ENCODE measurements at regions not wholly inside any gene's neighbourhood (a gene's known extent, or its start where the extent isn't known, plus 50 kb on each side); places are given as distances from the start of the nearest gene placed in this dataset.
"Not testable (repeated sequence)": the region's sequence is repeated elsewhere in the genome, so short reads cannot be mapped to it uniquely, and the experiment has no call there.

DNA sequence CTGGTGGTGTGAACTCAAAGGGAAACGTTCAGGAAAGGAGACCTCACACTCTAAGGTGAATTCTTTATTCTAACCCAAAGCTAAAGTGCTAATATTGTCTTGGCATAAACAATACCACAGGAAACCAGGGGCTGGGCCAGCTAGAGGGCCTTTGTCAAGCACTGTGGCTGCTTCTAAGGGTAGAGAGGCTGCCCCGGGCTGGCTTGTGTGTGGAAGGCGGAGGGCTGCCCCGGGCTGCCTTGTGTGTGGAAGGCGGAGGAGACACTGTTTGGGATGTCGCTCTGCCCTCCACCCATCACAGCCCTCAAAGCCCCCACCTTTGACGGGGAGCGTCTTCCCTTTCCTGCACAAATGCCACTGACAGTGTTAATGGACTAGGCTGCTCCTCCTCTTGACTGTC lies 216.8 kb downstream of the TOMM20 start:
- Histone ChIP-seq H3K4me1 (peaks cover 0 to 37% (median 24%) of the 10 kb centered on the region in 4 donors), H3K9me3 (no peaks in the 10 kb centered on the region), H3K27ac (peak overlapping the region in 3 of 4 donors; percentile 7 to 73 (median 65)), H3K27me3 (no peaks in the 10 kb centered on the region), H3K36me3 (no peaks in the 10 kb centered on the region), H3K4me3 (no peak overlapping the region)
- 66 to 79% methylated on average over 8 of the region's 8 CpGs for WGBS, 2 donors
- TF ChIP-seq, protein P1, sequence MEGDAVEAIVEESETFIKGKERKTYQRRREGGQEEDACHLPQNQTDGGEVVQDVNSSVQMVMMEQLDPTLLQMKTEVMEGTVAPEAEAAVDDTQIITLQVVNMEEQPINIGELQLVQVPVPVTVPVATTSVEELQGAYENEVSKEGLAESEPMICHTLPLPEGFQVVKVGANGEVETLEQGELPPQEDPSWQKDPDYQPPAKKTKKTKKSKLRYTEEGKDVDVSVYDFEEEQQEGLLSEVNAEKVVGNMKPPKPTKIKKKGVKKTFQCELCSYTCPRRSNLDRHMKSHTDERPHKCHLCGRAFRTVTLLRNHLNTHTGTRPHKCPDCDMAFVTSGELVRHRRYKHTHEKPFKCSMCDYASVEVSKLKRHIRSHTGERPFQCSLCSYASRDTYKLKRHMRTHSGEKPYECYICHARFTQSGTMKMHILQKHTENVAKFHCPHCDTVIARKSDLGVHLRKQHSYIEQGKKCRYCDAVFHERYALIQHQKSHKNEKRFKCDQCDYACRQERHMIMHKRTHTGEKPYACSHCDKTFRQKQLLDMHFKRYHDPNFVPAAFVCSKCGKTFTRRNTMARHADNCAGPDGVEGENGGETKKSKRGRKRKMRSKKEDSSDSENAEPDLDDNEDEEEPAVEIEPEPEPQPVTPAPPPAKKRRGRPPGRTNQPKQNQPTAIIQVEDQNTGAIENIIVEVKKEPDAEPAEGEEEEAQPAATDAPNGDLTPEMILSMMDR (IDR thresholded peaks at IDR 0.05), result no peak
- TF ChIP-seq POLR2AphosphoS5 (IDR thresholded peaks at IDR 0.05) (no peak), EP300 (IDR thresholded peaks at IDR 0.05) (no peak), POLR2A (IDR thresholded peaks at IDR 0.05) (no peak)
- DNase-seq, result peak; percentile 64
- intact Hi-C loops (cut with DNase I), result loop anchor here (10.0 kb wide), 1 partner anchor 87 kb away; no protein-coding TSS in a partner anchor

DNA sequence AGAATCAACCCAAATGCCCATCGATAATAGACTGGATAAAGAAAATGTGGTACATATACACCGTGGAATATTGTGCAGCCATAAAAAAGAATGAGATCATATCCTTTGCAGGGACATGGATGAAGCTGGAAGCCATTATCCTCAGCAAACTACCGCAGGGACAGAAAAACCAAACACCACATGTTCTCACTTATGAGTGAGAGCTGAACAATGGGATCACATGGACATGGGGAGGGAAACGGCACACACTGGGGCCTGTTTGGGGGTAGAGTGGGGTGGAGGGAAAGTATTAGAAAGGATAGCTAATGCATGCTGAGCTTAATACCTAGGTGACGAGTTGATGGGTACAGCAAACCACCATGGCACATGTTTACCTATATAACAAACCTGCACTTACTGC lies 217.5 kb downstream of the TOMM20 start:
- peak; percentile 35 for DNase-seq
- WGBS, 2 donors, result 91 to 96% methylated on average over 5 of the region's 5 CpGs
- intact Hi-C loops (cut with DNase I), result loop anchor here (10.0 kb wide), 1 partner anchor 86 kb away; no protein-coding TSS in a partner anchor
- Histone ChIP-seq H3K4me1 (peaks cover 0 to 31% (median 18%) of the 10 kb centered on the region in 4 donors), H3K27ac (peak overlapping the region in 1 of 4 donors; percentile 65)
- not testable (repeated sequence) for H3K9me3 ChIP-seq, H3K36me3 ChIP-seq, H3K4me3 ChIP-seq, H3K27me3 ChIP-seq

DNA sequence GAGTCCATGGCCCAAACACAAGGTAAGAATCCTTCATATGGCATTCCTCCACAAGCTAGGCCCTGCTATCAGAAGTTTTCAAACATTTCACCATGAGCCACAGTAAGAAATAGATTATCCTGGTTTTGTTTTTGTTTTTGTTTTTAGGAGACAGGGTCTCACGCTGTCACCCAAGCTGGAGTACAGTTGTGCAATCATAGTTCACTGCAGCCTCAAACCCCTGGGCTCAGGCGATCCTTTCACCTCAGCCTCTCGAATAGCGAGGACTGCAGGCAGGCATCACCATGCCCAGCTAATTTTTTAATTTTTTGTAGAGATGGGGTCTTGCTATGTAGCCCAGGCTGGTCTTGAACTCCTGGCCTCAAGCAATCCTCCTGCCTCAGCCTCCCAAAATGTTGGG lies 218.8 kb downstream of the TOMM20 start:
- TF ChIP-seq POLR2AphosphoS5 (IDR thresholded peaks at IDR 0.05) (no peak), EP300 (IDR thresholded peaks at IDR 0.05) (no peak), POLR2A (IDR thresholded peaks at IDR 0.05) (no peak)
- TF ChIP-seq, protein P1 (IDR thresholded peaks at IDR 0.05), result no peak
- Histone ChIP-seq H3K27me3 (no peaks in the 10 kb centered on the region), H3K4me3 (no peak overlapping the region), H3K27ac (no peak overlapping the region), H3K36me3 (no peaks in the 10 kb centered on the region), H3K4me1 (peaks cover 0 to 27% (median 11%) of the 10 kb centered on the region in 4 donors), H3K9me3 (no peaks in the 10 kb centered on the region)
- 97 to 98% methylated on average over 4 of the region's 4 CpGs for WGBS, 2 donors
- intact Hi-C loops (cut with DNase I), result loop anchor here (10.0 kb wide), 1 partner anchor 85 kb away; no protein-coding TSS in a partner anchor
- DNase-seq, result no peak

DNA sequence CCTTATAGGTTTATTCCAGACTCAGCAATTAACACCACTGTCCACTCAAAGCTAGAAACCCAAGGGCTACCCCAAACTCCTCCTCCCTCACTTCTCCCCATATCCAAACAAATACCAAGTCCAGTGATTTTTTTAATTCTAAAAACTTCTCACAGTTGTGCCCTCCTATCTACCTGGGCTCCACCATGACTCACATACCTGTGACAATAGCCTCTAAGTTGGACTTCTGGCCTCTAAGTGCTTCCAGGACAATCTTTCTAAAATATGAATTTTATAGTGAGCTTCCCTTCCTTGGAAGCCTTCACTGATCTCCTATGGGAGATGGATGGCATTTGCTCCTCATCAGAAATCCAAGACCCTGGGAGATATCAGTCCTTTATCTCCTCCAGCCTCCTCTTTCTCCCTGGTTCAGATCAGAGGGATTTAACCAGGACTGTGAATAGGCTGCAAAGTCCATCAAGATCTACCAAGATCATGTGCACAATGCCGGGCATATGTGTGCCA lies 219.3 kb downstream of the TOMM20 start:
- H3K27me3 ChIP-seq, result no peaks in the 10 kb centered on the region
- no peaks in the 10 kb centered on the region for H3K36me3 ChIP-seq
- H3K4me3 ChIP-seq, result no peak overlapping the region
- peaks cover 0 to 27% (median 11%) of the 10 kb centered on the region in 4 donors for H3K4me1 ChIP-seq
- no peak overlapping the region for H3K27ac ChIP-seq
- TF ChIP-seq POLR2A (IDR thresholded peaks at IDR 0.05) (no peak), POLR2AphosphoS5 (IDR thresholded peaks at IDR 0.05) (no peak), EP300 (IDR thresholded peaks at IDR 0.05) (no peak)
- TF ChIP-seq, protein P1 (IDR thresholded peaks at IDR 0.05), result no peak
- intact Hi-C loops (cut with DNase I), result no loop called here
- WGBS, 2 donors, result 93 to 95% methylated on average over 1 of the region's 1 CpG
- no peak for DNase-seq
- H3K9me3 ChIP-seq, result no peaks in the 10 kb centered on the region

DNA sequence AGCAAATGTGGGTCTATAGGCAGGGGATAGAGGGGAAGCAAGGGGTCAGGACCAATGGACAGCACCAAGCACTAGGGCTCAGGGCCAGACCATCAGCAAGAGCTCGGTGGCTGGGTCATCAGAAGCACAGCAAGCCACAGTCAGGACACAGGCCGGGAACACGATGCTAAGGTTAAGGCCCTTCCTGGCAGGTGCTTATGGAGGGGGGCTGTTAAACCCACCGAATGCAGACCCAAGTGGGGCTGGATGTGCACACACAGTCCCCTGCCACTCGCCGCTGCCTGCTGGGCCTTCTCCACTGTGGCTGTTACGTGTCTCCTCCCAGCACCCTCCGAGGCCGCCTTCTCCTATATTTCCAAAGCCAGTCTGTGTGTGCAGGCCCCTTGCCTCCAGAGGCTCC lies 220.1 kb downstream of the TOMM20 start:
- Histone ChIP-seq H3K9me3 (no peaks in the 10 kb centered on the region), H3K4me3 (no peak overlapping the region), H3K27me3 (no peaks in the 10 kb centered on the region), H3K4me1 (peaks cover 0 to 24% (median 9%) of the 10 kb centered on the region in 4 donors), H3K27ac (peak overlapping the region; percentile 47 to 59 (median 53)), H3K36me3 (no peaks in the 10 kb centered on the region)
- intact Hi-C loops (cut with DNase I), result no loop called here
- TF ChIP-seq EP300 (IDR thresholded peaks at IDR 0.05), result no peak
- no peak for TF ChIP-seq POLR2A (IDR thresholded peaks at IDR 0.05)
- TF ChIP-seq POLR2AphosphoS5 (IDR thresholded peaks at IDR 0.05), result no peak
- TF ChIP-seq, protein P1 (IDR thresholded peaks at IDR 0.05), result no peak
- WGBS, 2 donors, result 89 to 90% methylated on average over 9 of the region's 9 CpGs
- no peak for DNase-seq
